HEK293 (cell line): ENCODE measurements at regions not wholly inside any gene's neighbourhood (a gene's known extent, or its start where the extent isn't known, plus 50 kb on each side); places are given as distances from the start of the nearest gene placed in this dataset.

Experiments used
- CTCF ChIP-seq: fragments of 450-650 bp; formaldehyde crosslinking; IDR thresholded peaks from 2 replicates; pipeline ENCODE4 v1.5.1; 2016; ENCODE audit warnings: missing biosample characterization, missing genetic modification characterization
- PBX3 ChIP-seq: sonication (generic); formaldehyde crosslinking; IDR thresholded peaks from 2 replicates; pipeline ENCODE4 v1.8.1; 2022; ENCODE audit warnings: mild to moderate bottlenecking, moderate library complexity, missing genetic modification reagents
- REST ChIP-seq: fragments of 450-650 bp; formaldehyde crosslinking; IDR thresholded peaks from 2 replicates; pipeline ENCODE4 v1.5.1; 2016; ENCODE audit warnings: missing biosample characterization, missing genetic modification characterization
- ZBTB10 ChIP-seq: fragments of 450-650 bp; formaldehyde crosslinking; IDR thresholded peaks from 2 replicates; pipeline ENCODE4 v1.5.1; 2016; ENCODE audit warnings: missing biosample characterization, missing genetic modification characterization
- ZBTB11 ChIP-seq: fragments of 450-650 bp; formaldehyde crosslinking; conservative IDR thresholded peaks from 2 replicates; pipeline ENCODE4 v1.5.1; 2016; ENCODE audit warnings: low read depth, missing biosample characterization, missing genetic modification characterization
- ZBTB21 ChIP-seq: fragments of 450-650 bp; formaldehyde crosslinking; IDR thresholded peaks from 2 replicates; pipeline ENCODE4 v1.5.1; 2017; ENCODE audit warnings: missing biosample characterization, missing genetic modification characterization
- ZBTB7A ChIP-seq: fragments of 450-650 bp; formaldehyde crosslinking; IDR thresholded peaks from 2 replicates; pipeline ENCODE4 v1.5.1; 2016; ENCODE audit warnings: low read depth, missing biosample characterization, missing genetic modification characterization
- ZNF23 ChIP-seq: fragments of 450-650 bp; formaldehyde crosslinking; IDR thresholded peaks from 2 replicates; pipeline ENCODE4 v1.5.1; 2016; ENCODE audit warnings: missing biosample characterization, missing genetic modification characterization, borderline replicate concordance
- ZNF302 ChIP-seq: fragments of 450-650 bp; formaldehyde crosslinking; IDR thresholded peaks from 2 replicates; pipeline ENCODE4 v1.5.1; 2016; ENCODE audit warnings: missing biosample characterization, missing genetic modification characterization, low read depth
- ZNF549 ChIP-seq: fragments of 450-650 bp; IDR thresholded peaks from 2 replicates; pipeline ENCODE4 v1.5.1; 2018; ENCODE audit warnings: missing biosample characterization, missing genetic modification characterization, mild to moderate bottlenecking, inconsistent platforms, moderate library complexity
- ZSCAN18 ChIP-seq: fragments of 450-650 bp; formaldehyde crosslinking; IDR thresholded peaks from 2 replicates; pipeline ENCODE4 v1.5.1; 2016; ENCODE audit warnings: missing biosample characterization, missing genetic modification characterization

- TF ChIP-seq ZSCAN18 (no peak), ZNF23 (tag by site-specific recombination) (no peak), ZNF549 (no peak), CTCF (tag by site-specific recombination) (no peak), ZBTB11 (no peak), ZBTB21 (tag by site-specific recombination) (no peak), PBX3 (no peak), ZBTB10 (tag by site-specific recombination) (no peak), REST (tag by site-specific recombination) (no peak), ZBTB7A (tag by site-specific recombination) (no peak), ZNF302 (tag by site-specific recombination) (no peak)
Measured at GRCh38 chr6:155747491-155747890, 291.9 kb upstream of the NOX3 start.
